HL-60 (cell line): ENCODE measurements at regions not wholly inside any gene's neighbourhood (a gene's known extent, or its start where the extent isn't known, plus 50 kb on each side); places are given as distances from the start of the nearest gene placed in this dataset.

Source experiments
- DNase-seq, 2 experiments: peaks; one replicate each; pipeline ENCODE4 v3.0.0-alpha.2; 2010 to 2020; ENCODE audit warnings: low read depth in 1 of 2, low spot score in 1 of 2
- H3K27ac ChIP-seq: fragments of 250-450 bp; sonication (Bioruptor Pico); replicated peaks from 2 replicates; pipeline ENCODE4 v1.5.1; 2020; ENCODE audit warnings: mild to moderate bottlenecking, moderate library complexity
- H3K27me3 ChIP-seq: fragments of 250-450 bp; sonication (Bioruptor Pico); 2 replicates; pipeline ENCODE4 v1.5.1; 2021; ENCODE audit warnings: mild to moderate bottlenecking, moderate library complexity; ENCODE audit not compliant: insufficient read depth, poor library complexity, severe bottlenecking
- H3K4me3 ChIP-seq: replicated peaks from 2 replicates; pipeline ENCODE4 v1.5.1; 2011; ENCODE audit warnings: mild to moderate bottlenecking, control low read depth, low read length; ENCODE audit not compliant: insufficient read depth
- GABPA ChIP-seq: IDR thresholded peaks from 2 replicates; pipeline ENCODE4 v1.6.1; 2012; ENCODE audit warnings: low read depth
- POLR2AphosphoS5 ChIP-seq: IDR thresholded peaks from 2 replicates; pipeline ENCODE4 v1.6.1; 2012; ENCODE audit warnings: low read depth
- SPI1 ChIP-seq: IDR thresholded peaks from 2 replicates; pipeline ENCODE4 v1.6.1; 2012; ENCODE audit warnings: low read depth, mild to moderate bottlenecking, borderline replicate concordance
- TF ChIP-seq, protein P1 (sequence below): IDR thresholded peaks from 2 replicates; pipeline ENCODE4 v1.6.1; 2012; ENCODE audit warnings: low read depth; ENCODE audit not compliant: insufficient replicate concordance
- TF ChIP-seq, protein P2 (sequence below): IDR thresholded peaks from one replicate; pipeline ENCODE4 v1.5.1; 2011; ENCODE audit warnings: low read length, control low read depth, inconsistent platforms; ENCODE audit not compliant: insufficient read depth

DNA sequence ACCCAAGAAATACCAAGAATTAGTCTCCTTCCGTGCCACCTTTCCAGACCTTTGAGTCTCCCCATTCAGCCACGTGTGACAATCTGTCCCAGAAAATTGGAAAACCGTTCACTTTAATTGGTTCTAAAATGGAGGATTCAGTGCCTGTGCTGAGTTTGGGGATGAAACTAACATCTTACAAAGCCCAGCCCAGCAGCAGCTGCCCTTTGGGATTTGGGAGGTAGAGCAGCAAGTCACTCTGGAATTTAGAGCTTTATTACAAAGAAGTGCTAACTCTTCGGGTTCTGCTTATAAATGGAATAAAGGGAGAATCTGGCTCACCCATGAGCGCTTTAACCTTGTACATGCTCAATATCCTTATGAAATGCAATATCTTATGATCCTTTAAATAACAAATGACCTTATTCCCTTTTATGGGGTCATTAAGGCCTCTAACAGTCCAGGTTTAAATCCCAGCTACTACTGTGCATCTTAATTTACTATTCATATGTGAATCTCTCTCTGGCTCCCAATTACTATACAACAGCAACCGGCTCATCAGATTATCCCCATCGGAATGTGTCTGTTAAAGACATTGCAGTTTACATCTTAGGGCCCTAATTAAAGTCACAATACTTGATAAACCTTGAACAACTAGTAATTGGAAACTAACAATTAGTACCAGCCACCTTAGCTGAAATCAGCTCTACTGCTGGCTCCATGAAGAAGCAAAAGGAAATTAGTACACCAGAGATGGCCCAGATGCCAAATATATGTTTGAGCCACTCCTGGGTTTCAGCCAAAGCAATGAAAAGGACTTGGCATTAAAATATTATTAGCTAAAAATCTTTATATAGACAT lies 271.8 kb upstream of the SMARCA2 start:
- no peak overlapping the region for H3K4me3 ChIP-seq
- no peak overlapping the region for H3K27ac ChIP-seq
- no peaks in the 10 kb centered on the region for H3K27me3 ChIP-seq
- no peak for DNase-seq
- TF ChIP-seq GABPA (no peak), POLR2AphosphoS5 (no peak), SPI1 (no peak)
- TF ChIP-seq, protein P1, sequence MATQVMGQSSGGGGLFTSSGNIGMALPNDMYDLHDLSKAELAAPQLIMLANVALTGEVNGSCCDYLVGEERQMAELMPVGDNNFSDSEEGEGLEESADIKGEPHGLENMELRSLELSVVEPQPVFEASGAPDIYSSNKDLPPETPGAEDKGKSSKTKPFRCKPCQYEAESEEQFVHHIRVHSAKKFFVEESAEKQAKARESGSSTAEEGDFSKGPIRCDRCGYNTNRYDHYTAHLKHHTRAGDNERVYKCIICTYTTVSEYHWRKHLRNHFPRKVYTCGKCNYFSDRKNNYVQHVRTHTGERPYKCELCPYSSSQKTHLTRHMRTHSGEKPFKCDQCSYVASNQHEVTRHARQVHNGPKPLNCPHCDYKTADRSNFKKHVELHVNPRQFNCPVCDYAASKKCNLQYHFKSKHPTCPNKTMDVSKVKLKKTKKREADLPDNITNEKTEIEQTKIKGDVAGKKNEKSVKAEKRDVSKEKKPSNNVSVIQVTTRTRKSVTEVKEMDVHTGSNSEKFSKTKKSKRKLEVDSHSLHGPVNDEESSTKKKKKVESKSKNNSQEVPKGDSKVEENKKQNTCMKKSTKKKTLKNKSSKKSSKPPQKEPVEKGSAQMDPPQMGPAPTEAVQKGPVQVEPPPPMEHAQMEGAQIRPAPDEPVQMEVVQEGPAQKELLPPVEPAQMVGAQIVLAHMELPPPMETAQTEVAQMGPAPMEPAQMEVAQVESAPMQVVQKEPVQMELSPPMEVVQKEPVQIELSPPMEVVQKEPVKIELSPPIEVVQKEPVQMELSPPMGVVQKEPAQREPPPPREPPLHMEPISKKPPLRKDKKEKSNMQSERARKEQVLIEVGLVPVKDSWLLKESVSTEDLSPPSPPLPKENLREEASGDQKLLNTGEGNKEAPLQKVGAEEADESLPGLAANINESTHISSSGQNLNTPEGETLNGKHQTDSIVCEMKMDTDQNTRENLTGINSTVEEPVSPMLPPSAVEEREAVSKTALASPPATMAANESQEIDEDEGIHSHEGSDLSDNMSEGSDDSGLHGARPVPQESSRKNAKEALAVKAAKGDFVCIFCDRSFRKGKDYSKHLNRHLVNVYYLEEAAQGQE = no peak
- TF ChIP-seq, protein P2, sequence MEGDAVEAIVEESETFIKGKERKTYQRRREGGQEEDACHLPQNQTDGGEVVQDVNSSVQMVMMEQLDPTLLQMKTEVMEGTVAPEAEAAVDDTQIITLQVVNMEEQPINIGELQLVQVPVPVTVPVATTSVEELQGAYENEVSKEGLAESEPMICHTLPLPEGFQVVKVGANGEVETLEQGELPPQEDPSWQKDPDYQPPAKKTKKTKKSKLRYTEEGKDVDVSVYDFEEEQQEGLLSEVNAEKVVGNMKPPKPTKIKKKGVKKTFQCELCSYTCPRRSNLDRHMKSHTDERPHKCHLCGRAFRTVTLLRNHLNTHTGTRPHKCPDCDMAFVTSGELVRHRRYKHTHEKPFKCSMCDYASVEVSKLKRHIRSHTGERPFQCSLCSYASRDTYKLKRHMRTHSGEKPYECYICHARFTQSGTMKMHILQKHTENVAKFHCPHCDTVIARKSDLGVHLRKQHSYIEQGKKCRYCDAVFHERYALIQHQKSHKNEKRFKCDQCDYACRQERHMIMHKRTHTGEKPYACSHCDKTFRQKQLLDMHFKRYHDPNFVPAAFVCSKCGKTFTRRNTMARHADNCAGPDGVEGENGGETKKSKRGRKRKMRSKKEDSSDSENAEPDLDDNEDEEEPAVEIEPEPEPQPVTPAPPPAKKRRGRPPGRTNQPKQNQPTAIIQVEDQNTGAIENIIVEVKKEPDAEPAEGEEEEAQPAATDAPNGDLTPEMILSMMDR = no peak

DNA sequence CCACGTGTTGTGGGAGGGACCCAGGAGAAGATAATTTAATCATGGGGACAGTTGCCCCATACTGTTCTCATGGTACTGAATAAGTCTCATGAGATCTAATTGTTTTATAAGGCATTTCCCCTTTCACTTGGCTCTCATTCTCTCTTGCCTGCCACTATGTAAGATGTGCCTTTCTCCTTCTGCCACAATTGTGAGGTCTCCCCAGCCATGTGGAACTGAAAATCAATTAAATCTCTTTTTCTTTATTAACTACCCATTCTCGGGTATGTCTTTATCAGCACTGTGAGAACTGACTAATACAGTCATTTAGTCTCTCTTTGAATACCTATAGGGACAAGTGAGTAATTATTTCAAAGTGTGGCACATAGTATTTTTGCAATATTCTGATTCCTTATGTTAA lies 269.2 kb upstream of the SMARCA2 start:
- no peak for TF ChIP-seq SPI1
- TF ChIP-seq POLR2AphosphoS5 = no peak
- no peak for TF ChIP-seq GABPA
- TF ChIP-seq, protein P2 = no peak
- TF ChIP-seq, protein P1 = no peak
- no peak overlapping the region for H3K4me3 ChIP-seq
- DNase-seq = no peak
- no peaks in the 10 kb centered on the region for H3K27me3 ChIP-seq
- no peak overlapping the region for H3K27ac ChIP-seq

DNA sequence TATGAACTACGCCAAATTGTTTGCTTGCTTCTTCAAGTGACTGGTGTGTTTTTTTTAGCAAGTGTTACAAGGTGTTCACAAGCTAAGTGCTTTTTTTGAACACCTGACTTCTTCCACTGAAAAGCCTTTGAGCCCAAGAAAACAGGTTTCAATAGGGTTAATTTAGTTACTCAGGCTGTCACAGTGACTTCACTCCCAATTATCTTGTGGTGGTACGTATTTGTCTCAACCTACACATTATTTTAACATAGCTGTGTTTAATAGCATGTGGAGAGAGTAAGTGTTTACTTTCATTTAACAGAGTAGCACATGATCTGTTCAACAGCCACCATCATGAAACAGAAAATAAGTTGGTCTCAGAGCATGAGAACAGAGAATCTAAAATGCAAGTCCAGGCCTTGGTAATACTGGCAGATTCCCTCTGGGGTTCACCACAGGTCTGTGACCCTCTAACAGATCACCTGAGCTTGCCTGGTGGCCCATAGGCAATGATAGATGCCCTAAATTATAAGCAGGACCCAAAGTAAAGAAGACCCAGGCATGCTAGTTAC lies 267.7 kb upstream of the SMARCA2 start:
- H3K27ac ChIP-seq = no peak overlapping the region
- no peaks in the 10 kb centered on the region for H3K27me3 ChIP-seq
- H3K4me3 ChIP-seq = no peak overlapping the region
- DNase-seq = no peak
- TF ChIP-seq GABPA (no peak), POLR2AphosphoS5 (no peak), SPI1 (no peak)
- TF ChIP-seq, protein P2 = no peak
- TF ChIP-seq, protein P1 = no peak
